ENCODE measurements at regions not wholly inside any gene's neighbourhood (a gene's known extent, or its start where the extent isn't known, plus 50 kb on each side); places are given as distances from the start of the nearest gene placed in this dataset.

GRCh38 chr12:126547905-126548304 is 1482.7 kb downstream of the AACS start:
- CTCF ChIA-PET: interaction anchor here (0.6 to 1.3 kb wide), 4 partner anchors 10 to 477 kb away, joined by 3 to 6 read pairs (median 4); no protein-coding TSS in a partner anchor
- no peak for TF ChIP-seq CTCF (IDR thresholded peaks at IDR 0.05; ENCODE audit: insufficient read depth, low read depth, low read length)
- POLR2A ChIA-PET: no interaction called here
- DNase-seq (ENCODE audit: low read depth): no peak
- no peak overlapping the region for H3K4me3 ChIP-seq (ENCODE audit: low read depth, low read length)
- no peaks in the 10 kb centered on the region for H3K36me3 ChIP-seq (ENCODE audit: control insufficient read depth, insufficient read depth, low read length)
- no peaks in the 10 kb centered on the region for H3K27me3 ChIP-seq (ENCODE audit: control insufficient read depth, insufficient read depth, low read length)

- TF ChIP-seq CTCF (IDR thresholded peaks at IDR 0.05; ENCODE audit: insufficient read depth, low read depth, low read length): no peak
- Histone ChIP-seq H3K36me3 (ENCODE audit: control insufficient read depth, insufficient read depth, low read length) (no peaks in the 10 kb centered on the region), H3K27me3 (ENCODE audit: control insufficient read depth, insufficient read depth, low read length) (no peaks in the 10 kb centered on the region), H3K4me3 (ENCODE audit: low read depth, low read length) (no peak overlapping the region)
- ChIA-PET CTCF (no interaction called here), POLR2A (no interaction called here)
- DNase-seq (ENCODE audit: low read depth): no peak
Observed at GRCh38 chr12:126551869-126552268, 1486.6 kb downstream of the AACS start.

- no peak for DNase-seq (ENCODE audit: low read depth)
- no peaks in the 10 kb centered on the region for H3K36me3 ChIP-seq (ENCODE audit: control insufficient read depth, insufficient read depth, low read length)
- ChIA-PET CTCF (no interaction called here), POLR2A (no interaction called here)
- no peaks in the 10 kb centered on the region for H3K27me3 ChIP-seq (ENCODE audit: control insufficient read depth, insufficient read depth, low read length)
- no peak for TF ChIP-seq CTCF (IDR thresholded peaks at IDR 0.05; ENCODE audit: insufficient read depth, low read depth, low read length)
- no peak overlapping the region for H3K4me3 ChIP-seq (ENCODE audit: low read depth, low read length)
Observed at GRCh38 chr12:126554625-126555024, 1489.4 kb downstream of the AACS start.

GRCh38 chr12:126557659-126558058 is 1492.4 kb downstream of the AACS start:
- H3K36me3 ChIP-seq (ENCODE audit: control insufficient read depth, insufficient read depth, low read length): no peaks in the 10 kb centered on the region
- ChIA-PET POLR2A (no interaction called here), CTCF (interaction anchor here (2.0 kb wide), 1 partner anchor 9 kb away, joined by 5 read pairs; no protein-coding TSS in a partner anchor)
- DNase-seq (ENCODE audit: low read depth): no peak
- no peak overlapping the region for H3K4me3 ChIP-seq (ENCODE audit: low read depth, low read length)
- no peaks in the 10 kb centered on the region for H3K27me3 ChIP-seq (ENCODE audit: control insufficient read depth, insufficient read depth, low read length)
- TF ChIP-seq CTCF (IDR thresholded peaks at IDR 0.05; ENCODE audit: insufficient read depth, low read depth, low read length): no peak

- ChIA-PET POLR2A (no interaction called here), CTCF (interaction anchor here (2.0 kb wide), 1 partner anchor 10 kb away, joined by 5 read pairs; no protein-coding TSS in a partner anchor)
- H3K4me3 ChIP-seq (ENCODE audit: low read depth, low read length): no peak overlapping the region
Observed at GRCh38 chr12:126558219-126558618, 1493.0 kb downstream of the AACS start.

More at GRCh38 chr12:126558219-126558618, 1493.0 kb downstream of the AACS start:
- no peak for TF ChIP-seq CTCF (IDR thresholded peaks at IDR 0.05; ENCODE audit: insufficient read depth, low read depth, low read length)
- Histone ChIP-seq H3K27me3 (ENCODE audit: control insufficient read depth, insufficient read depth, low read length) (no peaks in the 10 kb centered on the region), H3K36me3 (ENCODE audit: control insufficient read depth, insufficient read depth, low read length) (no peaks in the 10 kb centered on the region)
- no peak for DNase-seq (ENCODE audit: low read depth)
